ENCODE measurements at regions not wholly inside any gene's neighbourhood (a gene's known extent, or its start where the extent isn't known, plus 50 kb on each side); places are given as distances from the start of the nearest gene placed in this dataset.

DNA sequence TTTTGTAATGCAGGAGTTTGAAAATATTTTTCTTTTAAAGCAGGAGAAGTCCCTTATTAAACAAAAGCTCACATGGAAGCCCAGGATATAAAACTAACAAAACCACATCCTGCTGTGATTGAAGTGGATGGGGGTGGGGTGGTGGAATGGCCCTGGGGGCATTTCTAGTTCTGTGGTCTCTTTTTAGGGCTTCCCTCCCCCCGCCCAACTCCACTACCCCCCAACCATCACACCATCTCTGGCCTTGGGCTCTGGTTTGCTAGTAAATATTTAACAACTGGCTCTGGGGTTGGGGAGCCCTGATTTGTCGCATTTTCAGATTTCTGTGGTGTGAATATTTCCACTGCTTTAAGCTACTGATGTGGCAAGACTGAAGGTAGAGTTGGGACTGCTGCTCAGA, 279.6 kb upstream of the PLET1 start:
- BruUV-seq (replicated peaks): no TSS peak
- dilution Hi-C loops (cut with MboI; ENCODE audit: extremely low pct_ligation_motif_present, low sequenced_read_pairs) (no loop called here), intact Hi-C loops (cut with micrococcal nuclease) (no loop called here)
- DNase-seq (ENCODE audit: low read depth, low spot score) (no peak), FAIRE-seq (no peak)
- Histone ChIP-seq H3K9ac (replicated peaks; ENCODE audit: extremely low read depth, insufficient read depth, low read length) (no peak overlapping the region), H3K4me1 (ENCODE audit: control insufficient read depth, extremely low read depth, insufficient read depth, low read length) (no peaks in the 10 kb centered on the region), H3K4me3 (replicated peaks in 1 of 3; ENCODE audit: insufficient read depth in 1 of 3, low read depth in 1 of 3, low read length in 3 of 3) (no peak overlapping the region), H3K36me3 (ENCODE audit: control insufficient read depth in 2 of 2, extremely low read depth in 1 of 2, insufficient read depth in 2 of 2, low read length in 2 of 2) (no peaks in the 10 kb centered on the region), H3K79me2 (ENCODE audit: control insufficient read depth, insufficient read depth, low read length) (no peaks in the 10 kb centered on the region), H3K9me3 (replicated peaks; ENCODE audit: control insufficient read depth, insufficient read depth, low read length) (no peaks in the 10 kb centered on the region), H4K20me1 (replicated peaks; ENCODE audit: control insufficient read depth, extremely low read depth, insufficient read depth, low read length) (no peaks in the 10 kb centered on the region), H3K27ac (ENCODE audit: insufficient read depth, low read depth, low read length) (no peak overlapping the region), H3K9me1 (replicated peaks; ENCODE audit: control insufficient read depth, extremely low read depth, insufficient read depth, low read length) (no peaks in the 10 kb centered on the region), H3K27me3 (ENCODE audit: control insufficient read depth in 2 of 2, insufficient read depth in 2 of 2, low read length in 2 of 2) (no peaks in the 10 kb centered on the region), H3K4me2 (ENCODE audit: insufficient read depth, low read length) (no peak overlapping the region), H2AFZ (ENCODE audit: low read depth, low read length) (no peak overlapping the region)
- ChIA-PET POLR2A (no interaction called here), CTCF (no interaction called here)
- TF ChIP-seq JUN (IDR thresholded peaks at IDR 0.05; ENCODE audit: borderline replicate concordance, insufficient read depth, insufficient read length, low read depth) (no peak), FOS (IDR thresholded peaks at IDR 0.05; ENCODE audit: borderline replicate concordance, insufficient read depth, low read length) (no peak), GATA2 (IDR thresholded peaks at IDR 0.05; ENCODE audit: insufficient read depth, insufficient read length, low read depth, low read length) (no peak), POLR2AphosphoS5 (IDR thresholded peaks at IDR 0.05; ENCODE audit: insufficient read depth, low read depth, low read length) (no peak), POLR2A (IDR thresholded peaks at IDR 0.05; ENCODE audit: low read depth, low read length) (no peak), MYC (IDR thresholded peaks at IDR 0.05; ENCODE audit: low read depth, low read length) (no peak), EZH2 (IDR thresholded peaks at IDR 0.05; ENCODE audit: borderline replicate concordance, low read depth, low read length, severe bottlenecking) (no peak)
- TF ChIP-seq, protein P1, sequence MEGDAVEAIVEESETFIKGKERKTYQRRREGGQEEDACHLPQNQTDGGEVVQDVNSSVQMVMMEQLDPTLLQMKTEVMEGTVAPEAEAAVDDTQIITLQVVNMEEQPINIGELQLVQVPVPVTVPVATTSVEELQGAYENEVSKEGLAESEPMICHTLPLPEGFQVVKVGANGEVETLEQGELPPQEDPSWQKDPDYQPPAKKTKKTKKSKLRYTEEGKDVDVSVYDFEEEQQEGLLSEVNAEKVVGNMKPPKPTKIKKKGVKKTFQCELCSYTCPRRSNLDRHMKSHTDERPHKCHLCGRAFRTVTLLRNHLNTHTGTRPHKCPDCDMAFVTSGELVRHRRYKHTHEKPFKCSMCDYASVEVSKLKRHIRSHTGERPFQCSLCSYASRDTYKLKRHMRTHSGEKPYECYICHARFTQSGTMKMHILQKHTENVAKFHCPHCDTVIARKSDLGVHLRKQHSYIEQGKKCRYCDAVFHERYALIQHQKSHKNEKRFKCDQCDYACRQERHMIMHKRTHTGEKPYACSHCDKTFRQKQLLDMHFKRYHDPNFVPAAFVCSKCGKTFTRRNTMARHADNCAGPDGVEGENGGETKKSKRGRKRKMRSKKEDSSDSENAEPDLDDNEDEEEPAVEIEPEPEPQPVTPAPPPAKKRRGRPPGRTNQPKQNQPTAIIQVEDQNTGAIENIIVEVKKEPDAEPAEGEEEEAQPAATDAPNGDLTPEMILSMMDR (IDR thresholded peaks at IDR 0.05; ENCODE audit: extremely low read depth in 1 of 2, insufficient read depth in 1 of 2, low read depth in 1 of 2, low read length in 2 of 2): no peak
- TF ChIP-seq, protein P2, sequence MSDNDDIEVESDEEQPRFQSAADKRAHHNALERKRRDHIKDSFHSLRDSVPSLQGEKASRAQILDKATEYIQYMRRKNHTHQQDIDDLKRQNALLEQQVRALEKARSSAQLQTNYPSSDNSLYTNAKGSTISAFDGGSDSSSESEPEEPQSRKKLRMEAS (IDR thresholded peaks at IDR 0.05; ENCODE audit: insufficient read depth, insufficient read length): no peak
